ENCODE measurements at regions not wholly inside any gene's neighbourhood (a gene's known extent, or its start where the extent isn't known, plus 50 kb on each side); places are given as distances from the start of the nearest gene placed in this dataset.

DNA sequence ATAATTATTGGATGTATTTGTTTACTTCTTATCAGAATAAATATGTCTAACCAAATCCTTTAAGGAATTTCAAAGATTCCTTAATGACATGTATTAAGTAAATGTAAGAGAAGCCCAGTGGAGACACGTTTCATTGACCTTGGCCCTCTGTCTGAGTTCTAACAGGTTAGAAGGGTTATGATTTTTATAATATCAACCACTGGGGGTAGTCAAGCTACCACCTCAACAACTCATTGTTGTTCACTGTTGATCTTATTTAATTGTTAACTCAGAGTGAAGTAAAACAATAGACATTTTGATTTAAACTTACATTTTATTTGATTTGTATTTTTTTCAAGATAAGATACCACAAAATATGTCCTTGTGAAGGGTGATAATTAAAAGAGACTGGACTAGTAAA, 499.2 kb upstream of the COX7C start:
- TF ChIP-seq, protein P1, sequence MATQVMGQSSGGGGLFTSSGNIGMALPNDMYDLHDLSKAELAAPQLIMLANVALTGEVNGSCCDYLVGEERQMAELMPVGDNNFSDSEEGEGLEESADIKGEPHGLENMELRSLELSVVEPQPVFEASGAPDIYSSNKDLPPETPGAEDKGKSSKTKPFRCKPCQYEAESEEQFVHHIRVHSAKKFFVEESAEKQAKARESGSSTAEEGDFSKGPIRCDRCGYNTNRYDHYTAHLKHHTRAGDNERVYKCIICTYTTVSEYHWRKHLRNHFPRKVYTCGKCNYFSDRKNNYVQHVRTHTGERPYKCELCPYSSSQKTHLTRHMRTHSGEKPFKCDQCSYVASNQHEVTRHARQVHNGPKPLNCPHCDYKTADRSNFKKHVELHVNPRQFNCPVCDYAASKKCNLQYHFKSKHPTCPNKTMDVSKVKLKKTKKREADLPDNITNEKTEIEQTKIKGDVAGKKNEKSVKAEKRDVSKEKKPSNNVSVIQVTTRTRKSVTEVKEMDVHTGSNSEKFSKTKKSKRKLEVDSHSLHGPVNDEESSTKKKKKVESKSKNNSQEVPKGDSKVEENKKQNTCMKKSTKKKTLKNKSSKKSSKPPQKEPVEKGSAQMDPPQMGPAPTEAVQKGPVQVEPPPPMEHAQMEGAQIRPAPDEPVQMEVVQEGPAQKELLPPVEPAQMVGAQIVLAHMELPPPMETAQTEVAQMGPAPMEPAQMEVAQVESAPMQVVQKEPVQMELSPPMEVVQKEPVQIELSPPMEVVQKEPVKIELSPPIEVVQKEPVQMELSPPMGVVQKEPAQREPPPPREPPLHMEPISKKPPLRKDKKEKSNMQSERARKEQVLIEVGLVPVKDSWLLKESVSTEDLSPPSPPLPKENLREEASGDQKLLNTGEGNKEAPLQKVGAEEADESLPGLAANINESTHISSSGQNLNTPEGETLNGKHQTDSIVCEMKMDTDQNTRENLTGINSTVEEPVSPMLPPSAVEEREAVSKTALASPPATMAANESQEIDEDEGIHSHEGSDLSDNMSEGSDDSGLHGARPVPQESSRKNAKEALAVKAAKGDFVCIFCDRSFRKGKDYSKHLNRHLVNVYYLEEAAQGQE (IDR thresholded peaks at IDR 0.05; ENCODE audit: borderline replicate concordance): no peak
- TF ChIP-seq, protein P2, sequence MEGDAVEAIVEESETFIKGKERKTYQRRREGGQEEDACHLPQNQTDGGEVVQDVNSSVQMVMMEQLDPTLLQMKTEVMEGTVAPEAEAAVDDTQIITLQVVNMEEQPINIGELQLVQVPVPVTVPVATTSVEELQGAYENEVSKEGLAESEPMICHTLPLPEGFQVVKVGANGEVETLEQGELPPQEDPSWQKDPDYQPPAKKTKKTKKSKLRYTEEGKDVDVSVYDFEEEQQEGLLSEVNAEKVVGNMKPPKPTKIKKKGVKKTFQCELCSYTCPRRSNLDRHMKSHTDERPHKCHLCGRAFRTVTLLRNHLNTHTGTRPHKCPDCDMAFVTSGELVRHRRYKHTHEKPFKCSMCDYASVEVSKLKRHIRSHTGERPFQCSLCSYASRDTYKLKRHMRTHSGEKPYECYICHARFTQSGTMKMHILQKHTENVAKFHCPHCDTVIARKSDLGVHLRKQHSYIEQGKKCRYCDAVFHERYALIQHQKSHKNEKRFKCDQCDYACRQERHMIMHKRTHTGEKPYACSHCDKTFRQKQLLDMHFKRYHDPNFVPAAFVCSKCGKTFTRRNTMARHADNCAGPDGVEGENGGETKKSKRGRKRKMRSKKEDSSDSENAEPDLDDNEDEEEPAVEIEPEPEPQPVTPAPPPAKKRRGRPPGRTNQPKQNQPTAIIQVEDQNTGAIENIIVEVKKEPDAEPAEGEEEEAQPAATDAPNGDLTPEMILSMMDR (IDR thresholded peaks at IDR 0.05; ENCODE audit: poor library complexity, severe bottlenecking): peak; percentile 42
- Histone ChIP-seq H4K20me1 (ENCODE audit: insufficient read depth) (no peaks in the 10 kb centered on the region), H3K27ac (ENCODE audit: low read length) (no peak overlapping the region)

DNA sequence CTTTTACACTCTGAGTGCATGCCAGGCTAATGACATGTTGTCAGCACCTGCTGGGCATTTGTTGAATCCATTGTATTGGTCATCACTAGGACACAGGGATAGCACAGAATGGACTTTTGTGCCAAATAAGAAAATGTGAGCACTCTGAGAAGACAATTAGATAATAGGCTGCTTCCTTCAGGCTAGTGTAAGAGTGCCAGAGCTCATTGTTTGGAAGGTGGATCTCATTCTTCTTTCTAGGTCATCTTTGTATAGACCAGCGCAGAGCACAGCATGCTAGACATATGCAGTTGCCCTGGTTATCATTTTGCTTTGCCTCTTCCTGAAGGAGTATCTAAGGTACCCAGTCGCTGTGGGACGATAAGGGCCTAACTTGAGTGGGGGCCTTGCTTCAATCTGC, 493.4 kb upstream of the COX7C start:
- no peak overlapping the region for H3K4me2 ChIP-seq (ENCODE audit: low read length)
- H3K79me2 ChIP-seq (replicated peaks; ENCODE audit: insufficient read depth, low read length): no peaks in the 10 kb centered on the region
- TF ChIP-seq, protein P2 (IDR thresholded peaks at IDR 0.05; ENCODE audit: poor library complexity, severe bottlenecking): no peak
- peak; percentile 16 for TF ChIP-seq EP300 (conservative IDR thresholded peaks at IDR 0.05; ENCODE audit: poor library complexity, severe bottlenecking)
- no peak for TF ChIP-seq SMC3 (conservative IDR thresholded peaks at IDR 0.05; ENCODE audit: poor library complexity)
- peak; percentile 51 for TF ChIP-seq POLR2AphosphoS5 (IDR thresholded peaks at IDR 0.05)
- TF ChIP-seq, protein P1 (IDR thresholded peaks at IDR 0.05; ENCODE audit: borderline replicate concordance): no peak
- no peak for TF ChIP-seq MXI1 (conservative IDR thresholded peaks at IDR 0.05; ENCODE audit: poor library complexity, severe bottlenecking)
- H3K9me2 ChIP-seq (ENCODE audit: insufficient read depth, low read length): no peaks in the 10 kb centered on the region
- no peaks in the 10 kb centered on the region for H3F3A ChIP-seq (ENCODE audit: insufficient read depth, low read length, poor library complexity, severe bottlenecking)
- no peaks in the 10 kb centered on the region for H3K27me3 ChIP-seq (ENCODE audit: insufficient read depth, low read depth, low read length)
- no peak overlapping the region for H3K27ac ChIP-seq (ENCODE audit: low read length)
- H3K4me3 ChIP-seq (ENCODE audit: low read length): no peak overlapping the region
- no peaks in the 10 kb centered on the region for H3K36me3 ChIP-seq (ENCODE audit: insufficient read depth, low read length)
- no peaks in the 10 kb centered on the region for H4K20me1 ChIP-seq (ENCODE audit: insufficient read depth)
- no peak overlapping the region for H2AFZ ChIP-seq (ENCODE audit: low read depth, low read length)
- H3K9ac ChIP-seq (ENCODE audit: low read length): no peak overlapping the region
- H3K9me3 ChIP-seq (ENCODE audit: low read length): no peaks in the 10 kb centered on the region

More for the DNA sequence above, 499.2 kb upstream of the COX7C start:
- Histone ChIP-seq H3K4me2 (ENCODE audit: low read length) (no peak overlapping the region), H3K4me3 (ENCODE audit: low read length) (no peak overlapping the region), H3K36me3 (ENCODE audit: insufficient read depth, low read length) (no peaks in the 10 kb centered on the region), H3K9ac (ENCODE audit: low read length) (no peak overlapping the region), H3K79me2 (replicated peaks; ENCODE audit: insufficient read depth, low read length) (no peaks in the 10 kb centered on the region), H3K9me2 (ENCODE audit: insufficient read depth, low read length) (peaks cover 3% of the 10 kb centered on the region), H3K9me3 (ENCODE audit: low read length) (no peaks in the 10 kb centered on the region), H2AFZ (ENCODE audit: low read depth, low read length) (no peak overlapping the region), H3K27me3 (ENCODE audit: insufficient read depth, low read depth, low read length) (no peaks in the 10 kb centered on the region), H3F3A (ENCODE audit: insufficient read depth, low read length, poor library complexity, severe bottlenecking) (no peaks in the 10 kb centered on the region)

Data from neural cell (in vitro differentiated cells).